Left kidney (tissue), 1 donor: ENCODE measurements at regions not wholly inside any gene's neighbourhood (a gene's known extent, or its start where the extent isn't known, plus 50 kb on each side); places are given as distances from the start of the nearest gene placed in this dataset.
"Not testable (repeated sequence)": the region's sequence is repeated elsewhere in the genome, so short reads cannot be mapped to it uniquely, and the experiment has no call there.

Source experiments
- DNase-seq: peaks from one replicate; pipeline ENCODE4 v3.0.0-alpha.2; 2013

- no peak for DNase-seq
Measured at GRCh38 chr21:28126521-28127174, 866.0 kb downstream of the LTN1 start.

GRCh38 chr21:28124541-28124940, 868.1 kb downstream of the LTN1 start:
- DNase-seq: no peak

- no peak for DNase-seq
Measured at GRCh38 chr21:28118570-28118969, 874.1 kb downstream of the LTN1 start.

GRCh38 chr21:28114986-28115385, 877.7 kb downstream of the LTN1 start:
- DNase-seq: not testable (repeated sequence)

- no peak for DNase-seq
Measured at GRCh38 chr21:28113718-28114117, 879.0 kb downstream of the LTN1 start.

DNA sequence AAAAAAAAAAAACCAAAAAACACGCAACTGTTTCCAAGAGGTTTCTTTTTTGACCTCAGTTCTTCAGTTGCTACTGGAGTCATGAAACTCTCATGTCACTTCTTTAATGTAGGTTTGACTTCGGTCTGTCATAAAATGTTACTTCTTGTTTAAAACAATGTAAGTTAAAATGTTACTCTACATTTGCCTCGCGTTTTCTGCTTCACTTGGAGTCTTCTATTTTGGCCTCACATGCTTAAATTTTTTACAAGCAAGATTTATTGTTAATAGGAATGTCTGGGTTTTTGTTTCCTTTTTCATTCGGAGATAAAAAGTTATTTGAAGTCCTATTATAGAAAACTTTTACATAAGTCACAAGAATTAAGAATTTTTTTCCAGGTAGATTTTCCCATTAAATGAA, 880.2 kb downstream of the LTN1 start:
- DNase-seq: no peak

DNA sequence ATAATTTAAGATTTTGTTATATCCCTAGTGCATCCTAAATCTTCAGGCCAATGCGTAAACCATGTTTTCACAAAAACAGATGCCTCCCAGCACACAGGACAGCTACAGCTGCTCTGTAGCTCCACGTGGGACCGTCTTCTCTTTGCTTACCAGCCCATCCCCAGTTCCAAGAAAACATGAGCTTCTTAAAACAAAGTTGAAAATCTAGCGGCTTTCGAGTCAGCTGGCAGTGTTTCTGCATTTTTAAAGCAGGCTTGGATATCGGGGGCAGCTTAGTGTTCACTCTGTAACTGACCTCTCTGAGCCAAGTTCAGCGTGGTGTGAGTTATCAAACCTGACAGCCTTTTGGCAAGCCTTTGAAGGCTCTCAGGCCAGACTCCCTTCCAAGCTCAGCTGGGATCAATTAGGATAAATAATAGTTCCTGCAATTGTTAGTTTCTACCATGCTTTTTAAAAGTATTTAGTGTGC, 881.5 kb downstream of the LTN1 start:
- DNase-seq: peak; percentile 84

DNA sequence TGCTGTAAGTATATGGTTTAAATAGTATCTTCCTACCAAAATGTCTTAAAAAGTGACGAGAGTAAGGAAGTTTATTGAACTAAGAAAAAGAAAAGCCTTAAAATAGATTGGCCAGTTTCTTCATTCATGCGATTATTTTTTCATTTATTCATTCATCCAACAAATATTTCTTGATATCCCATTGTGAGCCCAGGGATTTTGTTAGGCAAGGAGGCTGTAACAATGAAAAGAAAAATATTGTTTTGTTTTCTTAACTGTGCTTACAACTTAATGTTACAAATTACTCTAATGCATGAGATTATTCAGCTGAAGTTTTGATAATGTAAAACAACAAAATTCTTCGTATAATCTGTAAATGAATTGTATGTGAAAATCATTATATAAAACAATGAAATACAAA, 882.0 kb downstream of the LTN1 start:
- no peak for DNase-seq

DNA sequence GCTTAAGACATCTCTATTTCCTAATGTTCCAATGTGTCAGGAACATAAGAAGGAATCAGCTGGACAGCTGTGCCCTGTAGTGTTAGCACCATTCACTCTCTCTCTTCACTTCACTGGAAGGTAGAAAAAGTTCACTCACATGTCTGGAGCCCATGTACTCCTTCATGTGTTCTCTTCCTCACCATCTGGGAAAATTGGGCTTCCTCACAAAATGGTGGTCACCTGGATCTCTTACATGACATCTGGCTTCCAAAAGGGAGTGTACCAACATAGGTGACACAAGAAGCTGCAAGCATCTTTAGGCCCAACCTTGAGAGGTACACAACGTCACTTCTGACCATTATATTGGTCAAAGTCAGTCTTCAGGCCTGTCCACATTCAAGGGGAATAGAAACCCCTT, 882.6 kb downstream of the LTN1 start:
- no peak for DNase-seq

GRCh38 chr21:28106370-28106890, 886.2 kb downstream of the LTN1 start:
- DNase-seq: no peak

DNA sequence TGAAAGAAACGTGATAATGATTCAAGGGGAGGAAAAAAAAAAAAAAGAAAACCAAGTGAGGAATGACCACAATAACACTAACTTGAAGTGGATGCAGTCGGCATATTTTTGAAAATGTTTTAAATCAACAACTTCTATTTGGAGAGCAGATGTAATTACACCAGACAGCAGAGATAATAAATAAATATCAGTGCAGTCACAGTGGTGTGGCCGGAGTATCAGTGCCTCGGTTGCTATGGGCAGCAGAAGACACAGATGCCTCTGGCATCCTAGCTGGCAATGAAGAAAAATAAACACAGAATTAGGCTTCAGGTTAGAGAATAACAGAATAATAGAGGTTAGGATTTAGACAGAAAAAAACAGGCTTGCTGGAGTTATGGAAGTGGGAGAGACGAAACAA, 888.3 kb downstream of the LTN1 start:
- no peak for DNase-seq

GRCh38 chr21:28100366-28100765, 892.3 kb downstream of the LTN1 start:
- DNase-seq: no peak

- DNase-seq: peak; percentile 27
Measured at GRCh38 chr21:28099001-28099705, 893.5 kb downstream of the LTN1 start.

DNA sequence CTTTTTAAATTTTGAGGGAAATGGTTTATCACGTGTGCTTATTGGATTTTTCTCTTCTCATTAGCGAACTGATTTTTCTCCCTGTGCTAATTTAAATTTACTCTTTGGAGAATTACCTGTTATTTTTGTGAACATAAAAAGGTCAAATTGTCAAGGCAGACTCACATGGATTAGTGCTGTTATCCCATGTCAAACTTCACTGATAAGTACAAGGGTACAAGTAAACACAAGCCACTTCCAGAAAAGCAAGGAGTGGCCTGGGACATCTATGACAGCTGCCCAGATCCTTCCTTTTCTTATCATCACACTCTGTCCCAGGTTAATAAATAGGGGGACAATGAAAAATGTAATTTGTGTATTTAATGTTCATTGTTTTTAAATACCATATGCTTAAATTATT, 901.2 kb downstream of the LTN1 start:
- DNase-seq: no peak

- DNase-seq: no peak
Measured at GRCh38 chr21:28090546-28090945, 902.1 kb downstream of the LTN1 start.

GRCh38 chr21:28089599-28090441, 902.9 kb downstream of the LTN1 start:
- no peak for DNase-seq

GRCh38 chr21:28086861-28087581, 905.7 kb downstream of the LTN1 start:
- no peak for DNase-seq

DNA sequence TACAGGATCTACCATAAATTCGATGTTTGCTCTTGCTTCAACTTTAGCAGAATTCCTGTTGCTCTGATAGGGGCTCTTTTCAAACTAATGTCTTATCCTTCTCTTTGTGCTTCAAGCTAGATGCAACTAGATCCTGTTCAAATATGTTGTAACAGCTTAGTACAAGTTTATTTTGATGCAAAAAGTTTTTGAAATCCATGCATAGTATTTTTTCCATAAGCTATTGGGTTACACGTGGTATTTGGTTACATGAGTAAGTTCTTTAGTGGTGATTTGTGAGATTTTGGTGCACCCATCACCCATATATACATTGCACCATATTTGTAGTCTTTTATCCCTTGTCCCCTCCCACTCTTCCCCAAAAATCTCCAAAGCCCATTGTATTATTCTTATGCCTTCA, 907.7 kb downstream of the LTN1 start:
- no peak for DNase-seq

DNA sequence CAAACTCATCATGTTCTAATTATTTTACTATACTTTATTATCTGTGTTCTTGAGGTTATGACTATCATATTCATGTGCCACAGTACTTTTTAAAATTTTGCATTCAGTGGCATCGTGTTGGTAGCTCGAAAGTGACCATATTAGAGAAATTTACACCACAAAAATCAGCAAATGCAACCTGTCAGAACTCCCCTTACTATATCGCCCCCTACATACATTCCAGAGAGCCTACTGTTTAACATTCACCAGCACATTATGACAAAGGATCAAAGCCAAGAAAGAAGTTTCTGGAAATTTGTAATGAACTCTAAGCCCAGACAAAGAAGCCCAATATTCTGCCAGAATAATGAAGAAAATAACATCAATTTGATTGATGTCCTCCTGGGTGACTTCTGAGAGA, 909.3 kb downstream of the LTN1 start:
- no peak for DNase-seq

DNA sequence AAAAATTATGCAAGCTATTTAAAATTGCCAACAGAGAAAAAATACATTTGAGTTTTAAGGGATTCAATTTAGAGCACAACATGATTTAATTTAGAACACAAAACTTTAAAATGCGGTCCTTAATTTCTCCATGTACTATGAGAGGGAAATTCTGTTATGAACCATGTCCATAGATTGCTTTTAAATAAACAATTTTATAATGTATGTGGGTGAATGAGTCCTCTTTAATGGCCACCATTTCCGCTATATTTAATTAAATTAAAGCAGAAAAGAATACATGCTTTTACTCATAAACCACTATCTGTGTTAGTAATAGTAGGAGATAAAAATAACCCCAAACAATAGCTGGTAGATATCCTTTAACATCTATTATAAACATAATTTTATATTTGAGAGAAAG, 914.6 kb downstream of the LTN1 start:
- no peak for DNase-seq

DNA sequence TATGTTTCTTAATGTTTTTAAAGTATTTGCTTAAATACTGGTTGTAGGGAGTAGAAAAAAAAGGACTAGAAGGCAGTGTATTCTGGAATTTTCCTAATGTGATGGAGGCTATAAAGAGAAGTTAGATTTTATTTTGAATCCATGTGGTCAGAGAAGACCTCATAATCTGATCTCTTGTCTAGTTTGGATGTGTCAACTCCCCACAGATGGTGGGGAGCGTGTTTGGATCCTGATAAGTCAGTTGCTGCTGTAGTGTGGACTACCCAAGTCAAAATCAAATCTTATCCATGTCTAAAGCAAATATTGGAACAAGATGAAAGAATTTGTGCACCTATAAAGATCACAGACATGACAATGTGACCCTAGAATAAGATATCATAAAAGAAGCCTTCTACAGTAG, 918.0 kb downstream of the LTN1 start:
- DNase-seq: no peak

GRCh38 chr21:28072601-28073000, 920.1 kb downstream of the LTN1 start:
- DNase-seq: no peak
